ENCODE measurements at regions not wholly inside any gene's neighbourhood (a gene's known extent, or its start where the extent isn't known, plus 50 kb on each side); places are given as distances from the start of the nearest gene placed in this dataset.

- TF ChIP-seq, protein P1, sequence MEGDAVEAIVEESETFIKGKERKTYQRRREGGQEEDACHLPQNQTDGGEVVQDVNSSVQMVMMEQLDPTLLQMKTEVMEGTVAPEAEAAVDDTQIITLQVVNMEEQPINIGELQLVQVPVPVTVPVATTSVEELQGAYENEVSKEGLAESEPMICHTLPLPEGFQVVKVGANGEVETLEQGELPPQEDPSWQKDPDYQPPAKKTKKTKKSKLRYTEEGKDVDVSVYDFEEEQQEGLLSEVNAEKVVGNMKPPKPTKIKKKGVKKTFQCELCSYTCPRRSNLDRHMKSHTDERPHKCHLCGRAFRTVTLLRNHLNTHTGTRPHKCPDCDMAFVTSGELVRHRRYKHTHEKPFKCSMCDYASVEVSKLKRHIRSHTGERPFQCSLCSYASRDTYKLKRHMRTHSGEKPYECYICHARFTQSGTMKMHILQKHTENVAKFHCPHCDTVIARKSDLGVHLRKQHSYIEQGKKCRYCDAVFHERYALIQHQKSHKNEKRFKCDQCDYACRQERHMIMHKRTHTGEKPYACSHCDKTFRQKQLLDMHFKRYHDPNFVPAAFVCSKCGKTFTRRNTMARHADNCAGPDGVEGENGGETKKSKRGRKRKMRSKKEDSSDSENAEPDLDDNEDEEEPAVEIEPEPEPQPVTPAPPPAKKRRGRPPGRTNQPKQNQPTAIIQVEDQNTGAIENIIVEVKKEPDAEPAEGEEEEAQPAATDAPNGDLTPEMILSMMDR (IDR thresholded peaks at IDR 0.05 in 2 of 3, conservative IDR thresholded peaks at IDR 0.05 in 1 of 3; ENCODE audit: borderline replicate concordance in 1 of 3, insufficient read depth in 1 of 3, low read depth in 2 of 3, low read length in 2 of 3), result no peak
- TF ChIP-seq EGR1 (IDR thresholded peaks at IDR 0.05; ENCODE audit: low read depth), result no peak
- no peak for TF ChIP-seq POLR2AphosphoS5 (IDR thresholded peaks at IDR 0.05; ENCODE audit: low read depth, low read length)
- no peak for TF ChIP-seq ELF1 (IDR thresholded peaks at IDR 0.05; ENCODE audit: borderline replicate concordance, low read depth)
Observed at GRCh38 chr13:65943708-65944107, 1286.4 kb downstream of the PCDH9 start (continued).

- no peak overlapping the region for H2AFZ ChIP-seq (ENCODE audit: low read depth, low read length, poor library complexity, severe bottlenecking)
- no peaks in the 10 kb centered on the region for H3K36me3 ChIP-seq (ENCODE audit: control insufficient read depth in 1 of 2, insufficient read depth in 2 of 2, low read length in 2 of 2)
- no peak overlapping the region for H3K4me2 ChIP-seq (ENCODE audit: low read length)
- no peaks in the 10 kb centered on the region for H3K27me3 ChIP-seq (ENCODE audit: insufficient read depth, low read length)
- no peak overlapping the region for H3K9ac ChIP-seq (ENCODE audit: low read length)
- CTCF ChIA-PET, result no interaction called here
- H4K20me1 ChIP-seq (ENCODE audit: insufficient read depth), result no peaks in the 10 kb centered on the region
- no peak for DNase-seq (ENCODE audit: low read depth, low spot score)
- ATAC-seq, result no peak
- no peaks in the 10 kb centered on the region for H3K4me1 ChIP-seq (ENCODE audit: control insufficient read depth in 1 of 2, insufficient read depth in 2 of 2, low read length in 2 of 2)
- no peak overlapping the region for H3K4me3 ChIP-seq (replicated peaks in 1 of 2; ENCODE audit: low read depth in 1 of 2, low read length in 2 of 2)
- intact Hi-C loops (cut with micrococcal nuclease), result no loop called here
- POLR2A ChIA-PET, result no interaction called here
- BruUV-seq (replicated peaks), result no TSS peak
- no peaks in the 10 kb centered on the region for H3K9me2 ChIP-seq (ENCODE audit: insufficient read depth)
- RAD21 ChIA-PET (ENCODE audit: low non-redundant PET in 1 of 2, low total read pairs in 2 of 2, uncharacterized antibody in 2 of 2, unreplicated experiment in 2 of 2), result no interaction called here
- H3K79me2 ChIP-seq (ENCODE audit: insufficient read depth, low read length), result no peaks in the 10 kb centered on the region
- no peak for TF ChIP-seq CEBPB (IDR thresholded peaks at IDR 0.05; ENCODE audit: low read depth)
- TF ChIP-seq, protein P2, sequence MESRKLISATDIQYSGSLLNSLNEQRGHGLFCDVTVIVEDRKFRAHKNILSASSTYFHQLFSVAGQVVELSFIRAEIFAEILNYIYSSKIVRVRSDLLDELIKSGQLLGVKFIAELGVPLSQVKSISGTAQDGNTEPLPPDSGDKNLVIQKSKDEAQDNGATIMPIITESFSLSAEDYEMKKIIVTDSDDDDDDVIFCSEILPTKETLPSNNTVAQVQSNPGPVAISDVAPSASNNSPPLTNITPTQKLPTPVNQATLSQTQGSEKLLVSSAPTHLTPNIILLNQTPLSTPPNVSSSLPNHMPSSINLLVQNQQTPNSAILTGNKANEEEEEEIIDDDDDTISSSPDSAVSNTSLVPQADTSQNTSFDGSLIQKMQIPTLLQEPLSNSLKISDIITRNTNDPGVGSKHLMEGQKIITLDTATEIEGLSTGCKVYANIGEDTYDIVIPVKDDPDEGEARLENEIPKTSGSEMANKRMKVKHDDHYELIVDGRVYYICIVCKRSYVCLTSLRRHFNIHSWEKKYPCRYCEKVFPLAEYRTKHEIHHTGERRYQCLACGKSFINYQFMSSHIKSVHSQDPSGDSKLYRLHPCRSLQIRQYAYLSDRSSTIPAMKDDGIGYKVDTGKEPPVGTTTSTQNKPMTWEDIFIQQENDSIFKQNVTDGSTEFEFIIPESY (IDR thresholded peaks at IDR 0.05; ENCODE audit: extremely low read depth, insufficient replicate concordance, low read length), result no peak
- TF ChIP-seq SIN3A (IDR thresholded peaks at IDR 0.05; ENCODE audit: low read depth), result no peak
- TF ChIP-seq, protein P3, sequence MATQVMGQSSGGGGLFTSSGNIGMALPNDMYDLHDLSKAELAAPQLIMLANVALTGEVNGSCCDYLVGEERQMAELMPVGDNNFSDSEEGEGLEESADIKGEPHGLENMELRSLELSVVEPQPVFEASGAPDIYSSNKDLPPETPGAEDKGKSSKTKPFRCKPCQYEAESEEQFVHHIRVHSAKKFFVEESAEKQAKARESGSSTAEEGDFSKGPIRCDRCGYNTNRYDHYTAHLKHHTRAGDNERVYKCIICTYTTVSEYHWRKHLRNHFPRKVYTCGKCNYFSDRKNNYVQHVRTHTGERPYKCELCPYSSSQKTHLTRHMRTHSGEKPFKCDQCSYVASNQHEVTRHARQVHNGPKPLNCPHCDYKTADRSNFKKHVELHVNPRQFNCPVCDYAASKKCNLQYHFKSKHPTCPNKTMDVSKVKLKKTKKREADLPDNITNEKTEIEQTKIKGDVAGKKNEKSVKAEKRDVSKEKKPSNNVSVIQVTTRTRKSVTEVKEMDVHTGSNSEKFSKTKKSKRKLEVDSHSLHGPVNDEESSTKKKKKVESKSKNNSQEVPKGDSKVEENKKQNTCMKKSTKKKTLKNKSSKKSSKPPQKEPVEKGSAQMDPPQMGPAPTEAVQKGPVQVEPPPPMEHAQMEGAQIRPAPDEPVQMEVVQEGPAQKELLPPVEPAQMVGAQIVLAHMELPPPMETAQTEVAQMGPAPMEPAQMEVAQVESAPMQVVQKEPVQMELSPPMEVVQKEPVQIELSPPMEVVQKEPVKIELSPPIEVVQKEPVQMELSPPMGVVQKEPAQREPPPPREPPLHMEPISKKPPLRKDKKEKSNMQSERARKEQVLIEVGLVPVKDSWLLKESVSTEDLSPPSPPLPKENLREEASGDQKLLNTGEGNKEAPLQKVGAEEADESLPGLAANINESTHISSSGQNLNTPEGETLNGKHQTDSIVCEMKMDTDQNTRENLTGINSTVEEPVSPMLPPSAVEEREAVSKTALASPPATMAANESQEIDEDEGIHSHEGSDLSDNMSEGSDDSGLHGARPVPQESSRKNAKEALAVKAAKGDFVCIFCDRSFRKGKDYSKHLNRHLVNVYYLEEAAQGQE (IDR thresholded peaks at IDR 0.05; ENCODE audit: low read depth), result no peak
- TF ChIP-seq ZFX (IDR thresholded peaks at IDR 0.05), result no peak
- TF ChIP-seq POLR2A (IDR thresholded peaks at IDR 0.05; ENCODE audit: borderline replicate concordance, extremely low read depth, insufficient read depth, insufficient read length), result no peak
- no peak for TF ChIP-seq EZH2 (IDR thresholded peaks at IDR 0.05)
- TF ChIP-seq, protein P1 (IDR thresholded peaks at IDR 0.05 in 2 of 3, conservative IDR thresholded peaks at IDR 0.05 in 1 of 3; ENCODE audit: borderline replicate concordance in 1 of 3, insufficient read depth in 1 of 3, low read depth in 2 of 3, low read length in 2 of 3), result no peak
- TF ChIP-seq TCF7L2 (IDR thresholded peaks at IDR 0.05; ENCODE audit: borderline replicate concordance, extremely low read depth, insufficient read depth, insufficient read length), result no peak
- no peak for TF ChIP-seq JUND (IDR thresholded peaks at IDR 0.05)
- TF ChIP-seq ELF1 (IDR thresholded peaks at IDR 0.05; ENCODE audit: borderline replicate concordance, low read depth), result no peak
- TF ChIP-seq, protein P4, sequence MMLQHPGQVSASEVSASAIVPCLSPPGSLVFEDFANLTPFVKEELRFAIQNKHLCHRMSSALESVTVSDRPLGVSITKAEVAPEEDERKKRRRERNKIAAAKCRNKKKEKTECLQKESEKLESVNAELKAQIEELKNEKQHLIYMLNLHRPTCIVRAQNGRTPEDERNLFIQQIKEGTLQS (IDR thresholded peaks at IDR 0.05), result no peak
- no peak overlapping the region for H3K27ac ChIP-seq (ENCODE audit: low read depth, low read length)
- no peaks in the 10 kb centered on the region for H3K9me3 ChIP-seq (ENCODE audit: control insufficient read depth in 1 of 2, insufficient read depth in 1 of 2, low read depth in 1 of 2, low read length in 2 of 2)
Observed at GRCh38 chr13:65943024-65943423, 1287.1 kb downstream of the PCDH9 start.

Measured in HCT116 (cell line).